ENCODE measurements at regions not wholly inside any gene's neighbourhood (a gene's known extent, or its start where the extent isn't known, plus 50 kb on each side); places are given as distances from the start of the nearest gene placed in this dataset.

GRCh38 chr12:124391340-124392261 is 96.7 kb downstream of the RFLNA start:
- DNase-seq = no peak
- no peak for TF ChIP-seq CTCF (IDR thresholded peaks at IDR 0.05; ENCODE audit: control extremely low read depth, extremely low read depth)
- H3K27me3 ChIP-seq (ENCODE audit: control insufficient read depth in 3 of 3, insufficient read depth in 3 of 3, low read length in 2 of 3) = no peaks in the 10 kb centered on the region
- 38 to 68% methylated on average over 35 of the region's 35 CpGs for whole genome bisulfite sequencing, 2 donors
- H3K36me3 ChIP-seq (ENCODE audit: control insufficient read depth in 4 of 4, insufficient read depth in 4 of 4, low read length in 4 of 4) = peaks cover 0 to 17% (median 5%) of the 10 kb centered on the region in 4 donors
- peaks cover 9 to 56% (median 35%) of the 10 kb centered on the region in 5 donors for H3K4me1 ChIP-seq (ENCODE audit: control insufficient read depth in 5 of 5, insufficient read depth in 5 of 5, low read length in 5 of 5)
- H3K27ac ChIP-seq (ENCODE audit: low read depth in 1 of 2, low read length in 1 of 2) = peak overlapping the region in 1 of 2 donors; percentile 79
- no peak overlapping the region for H3K4me3 ChIP-seq
- H3K9ac ChIP-seq (ENCODE audit: insufficient read depth in 1 of 2, low read length in 2 of 2) = no peak overlapping the region
- H3K9me3 ChIP-seq (ENCODE audit: control insufficient read depth in 4 of 4, insufficient read depth in 3 of 4, low read length in 3 of 4) = no peaks in the 10 kb centered on the region
- no peak for ATAC-seq (ENCODE audit: insufficient read depth, low FRiP score)

GRCh38 chr12:124390442-124391097 is 95.7 kb downstream of the RFLNA start:
- H3K27me3 ChIP-seq (ENCODE audit: control insufficient read depth in 3 of 3, insufficient read depth in 3 of 3, low read length in 2 of 3) = no peaks in the 10 kb centered on the region
- WGBS, 2 donors = 47 to 61% methylated on average over 26 of the region's 26 CpGs
- TF ChIP-seq CTCF (IDR thresholded peaks at IDR 0.05; ENCODE audit: control extremely low read depth, extremely low read depth) = no peak
- no peak overlapping the region for H3K4me3 ChIP-seq
- H3K9me3 ChIP-seq (ENCODE audit: control insufficient read depth in 4 of 4, insufficient read depth in 3 of 4, low read length in 3 of 4) = no peaks in the 10 kb centered on the region
- no peak overlapping the region for H3K9ac ChIP-seq (ENCODE audit: insufficient read depth in 1 of 2, low read length in 2 of 2)
- H3K4me1 ChIP-seq (ENCODE audit: control insufficient read depth in 5 of 5, insufficient read depth in 5 of 5, low read length in 5 of 5) = peaks cover 9 to 56% (median 35%) of the 10 kb centered on the region in 5 donors
- peaks cover 0 to 13% (median 4%) of the 10 kb centered on the region in 4 donors for H3K36me3 ChIP-seq (ENCODE audit: control insufficient read depth in 4 of 4, insufficient read depth in 4 of 4, low read length in 4 of 4)
- ATAC-seq (ENCODE audit: insufficient read depth, low FRiP score) (peak; percentile 28), DNase-seq (no peak)
- H3K27ac ChIP-seq (ENCODE audit: low read depth in 1 of 2, low read length in 1 of 2) = peak overlapping the region; percentile 27 to 79

- H3K4me1 ChIP-seq (ENCODE audit: control insufficient read depth in 5 of 5, insufficient read depth in 5 of 5, low read length in 5 of 5) = peaks cover 9 to 56% (median 35%) of the 10 kb centered on the region in 5 donors
- DNase-seq (no peak), ATAC-seq (ENCODE audit: insufficient read depth, low FRiP score) (no peak)
- H3K4me3 ChIP-seq = no peak overlapping the region
- H3K9ac ChIP-seq (ENCODE audit: insufficient read depth in 1 of 2, low read length in 2 of 2) = no peak overlapping the region
- peaks cover 0 to 14% (median 3%) of the 10 kb centered on the region in 4 donors for H3K36me3 ChIP-seq (ENCODE audit: control insufficient read depth in 4 of 4, insufficient read depth in 4 of 4, low read length in 4 of 4)
- H3K27me3 ChIP-seq (ENCODE audit: control insufficient read depth in 3 of 3, insufficient read depth in 3 of 3, low read length in 2 of 3) = no peaks in the 10 kb centered on the region
- H3K9me3 ChIP-seq (ENCODE audit: control insufficient read depth in 4 of 4, insufficient read depth in 3 of 4, low read length in 3 of 4) = no peaks in the 10 kb centered on the region
- H3K27ac ChIP-seq (ENCODE audit: low read depth in 1 of 2, low read length in 1 of 2) = peak overlapping the region; percentile 30 to 91
- WGBS, 2 donors = 76 to 84% methylated on average over 16 of the region's 16 CpGs
- no peak for TF ChIP-seq CTCF (IDR thresholded peaks at IDR 0.05; ENCODE audit: control extremely low read depth, extremely low read depth)
These were observed 95.0 kb downstream of the RFLNA start for GRCh38 chr12:124389725-124390441.
